Stimulated activated CD8-positive, alpha-beta memory T cell treated with anti-CD3 and anti-CD28 coated beads, Interleukin-7, amount 100 ng/mL, for 1 hour (primary cell): ENCODE measurements at regions not wholly inside any gene's neighbourhood (a gene's known extent, or its start where the extent isn't known, plus 50 kb on each side); places are given as distances from the start of the nearest gene placed in this dataset.

Experiments
- DNase-seq, 2 donors: peaks; one replicate each; pipeline ENCODE4 v3.0.0-alpha.2; 2020; ENCODE audit warnings: low read depth in 2 of 2

- DNase-seq = no peak
Measured at GRCh38 chr6:140130074-140130473, 755.6 kb upstream of the CITED2 start.

- DNase-seq = no peak
Measured at GRCh38 chr6:140124498-140124897, 750.0 kb upstream of the CITED2 start.

- no peak for DNase-seq
Measured at GRCh38 chr6:140108167-140108566, 733.7 kb upstream of the CITED2 start.

- DNase-seq = no peak
Measured at GRCh38 chr6:140107216-140107615, 732.8 kb upstream of the CITED2 start.

GRCh38 chr6:140105857-140106256, 731.4 kb upstream of the CITED2 start:
- DNase-seq = no peak

GRCh38 chr6:140105241-140105640, 730.8 kb upstream of the CITED2 start:
- no peak for DNase-seq

- no peak for DNase-seq
Measured at GRCh38 chr6:140101818-140102217, 727.4 kb upstream of the CITED2 start.

- no peak for DNase-seq
Measured at GRCh38 chr6:140101367-140101766, 726.9 kb upstream of the CITED2 start.

GRCh38 chr6:140095532-140095931, 721.1 kb upstream of the CITED2 start:
- DNase-seq = no peak

GRCh38 chr6:140091895-140092294, 717.4 kb upstream of the CITED2 start:
- DNase-seq = no peak

GRCh38 chr6:140090871-140091270, 716.4 kb upstream of the CITED2 start:
- no peak for DNase-seq

- no peak for DNase-seq
Measured at GRCh38 chr6:140083375-140083774, 708.9 kb upstream of the CITED2 start.

- DNase-seq = no peak
Measured at GRCh38 chr6:140082867-140083297, 708.4 kb upstream of the CITED2 start.

- DNase-seq = no peak
Measured at GRCh38 chr6:140079328-140079727, 704.9 kb upstream of the CITED2 start.

GRCh38 chr6:140078561-140079125, 704.2 kb upstream of the CITED2 start:
- DNase-seq = no peak

GRCh38 chr6:140077827-140078560, 703.5 kb upstream of the CITED2 start:
- DNase-seq = no peak

GRCh38 chr6:140076105-140076504, 701.7 kb upstream of the CITED2 start:
- no peak for DNase-seq

- no peak for DNase-seq
Measured at GRCh38 chr6:140073456-140073855, 699.0 kb upstream of the CITED2 start.

- DNase-seq = no peak
Measured at GRCh38 chr6:140071601-140072062, 697.2 kb upstream of the CITED2 start.

- no peak for DNase-seq
Measured at GRCh38 chr6:140070846-140071473, 696.5 kb upstream of the CITED2 start.

- DNase-seq = no peak
Measured at GRCh38 chr6:140069576-140069975, 695.1 kb upstream of the CITED2 start.

- no peak for DNase-seq
Measured at GRCh38 chr6:140068801-140069200, 694.4 kb upstream of the CITED2 start.

GRCh38 chr6:140064366-140064765, 689.9 kb upstream of the CITED2 start:
- DNase-seq = no peak
